ENCODE measurements at regions not wholly inside any gene's neighbourhood (a gene's known extent, or its start where the extent isn't known, plus 50 kb on each side); places are given as distances from the start of the nearest gene placed in this dataset.

DNA sequence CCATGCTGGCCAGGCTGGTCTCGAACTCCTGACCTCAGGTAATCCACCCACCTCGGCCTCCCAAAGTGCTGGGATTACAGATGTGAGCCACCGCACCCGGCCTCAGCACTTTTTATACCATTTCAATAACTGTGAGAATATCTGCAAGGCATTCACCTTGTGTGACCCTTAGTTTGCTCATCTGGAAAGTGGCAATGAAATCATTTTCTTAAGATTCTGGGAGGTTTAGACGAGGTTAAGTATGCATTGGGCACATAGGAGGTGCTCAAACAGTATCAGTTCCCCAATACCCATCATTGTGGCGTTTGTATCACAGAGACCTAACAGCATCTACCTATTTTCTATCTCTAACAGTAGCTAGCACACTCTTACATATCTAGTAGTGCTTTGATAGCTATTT lies 481.9 kb upstream of the ERCC4 start:
- Histone ChIP-seq H3K4me1 (no peaks in the 10 kb centered on the region), H3K36me3 (replicated peaks in 1 of 2; ENCODE audit: insufficient read depth in 1 of 2, low read depth in 2 of 2) (no peaks in the 10 kb centered on the region), H3K4me3 (no peak overlapping the region), H3K27ac (no peak overlapping the region), H3K27me3 (no peaks in the 10 kb centered on the region), H3K9me3 (no peaks in the 10 kb centered on the region)
- 54 to 63% methylated on average over 6 of the region's 6 CpGs for WGBS, 2 donors
- no peak for DNase-seq
- intact Hi-C loops (cut with DNase I): no loop called here
- TF ChIP-seq, protein P1, sequence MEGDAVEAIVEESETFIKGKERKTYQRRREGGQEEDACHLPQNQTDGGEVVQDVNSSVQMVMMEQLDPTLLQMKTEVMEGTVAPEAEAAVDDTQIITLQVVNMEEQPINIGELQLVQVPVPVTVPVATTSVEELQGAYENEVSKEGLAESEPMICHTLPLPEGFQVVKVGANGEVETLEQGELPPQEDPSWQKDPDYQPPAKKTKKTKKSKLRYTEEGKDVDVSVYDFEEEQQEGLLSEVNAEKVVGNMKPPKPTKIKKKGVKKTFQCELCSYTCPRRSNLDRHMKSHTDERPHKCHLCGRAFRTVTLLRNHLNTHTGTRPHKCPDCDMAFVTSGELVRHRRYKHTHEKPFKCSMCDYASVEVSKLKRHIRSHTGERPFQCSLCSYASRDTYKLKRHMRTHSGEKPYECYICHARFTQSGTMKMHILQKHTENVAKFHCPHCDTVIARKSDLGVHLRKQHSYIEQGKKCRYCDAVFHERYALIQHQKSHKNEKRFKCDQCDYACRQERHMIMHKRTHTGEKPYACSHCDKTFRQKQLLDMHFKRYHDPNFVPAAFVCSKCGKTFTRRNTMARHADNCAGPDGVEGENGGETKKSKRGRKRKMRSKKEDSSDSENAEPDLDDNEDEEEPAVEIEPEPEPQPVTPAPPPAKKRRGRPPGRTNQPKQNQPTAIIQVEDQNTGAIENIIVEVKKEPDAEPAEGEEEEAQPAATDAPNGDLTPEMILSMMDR (IDR thresholded peaks at IDR 0.05): no peak
- ATAC-seq: no peak

DNA sequence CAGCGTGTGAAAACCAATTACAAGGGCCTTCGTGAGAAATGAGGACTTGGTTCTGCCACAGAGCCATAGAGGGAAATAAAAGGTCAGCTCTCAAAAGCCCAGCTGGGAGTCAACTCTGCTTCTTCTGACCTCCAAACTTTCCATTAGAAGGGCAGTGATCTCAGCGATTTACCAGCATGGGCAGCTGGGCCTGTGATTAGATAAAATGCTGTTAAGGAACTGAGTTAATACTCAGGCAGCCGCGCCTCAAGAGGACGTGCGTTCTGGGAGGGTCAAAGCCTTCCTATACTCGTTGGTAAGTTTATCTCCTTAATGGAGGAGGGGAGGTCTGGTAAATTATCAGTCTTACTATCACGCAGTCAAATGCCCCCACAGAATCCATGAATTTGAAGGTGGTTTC lies 480.2 kb upstream of the ERCC4 start:
- no peak overlapping the region for H3K27ac ChIP-seq
- ATAC-seq (no peak), DNase-seq (no peak)
- H3K36me3 ChIP-seq (replicated peaks in 1 of 2; ENCODE audit: insufficient read depth in 1 of 2, low read depth in 2 of 2): no peaks in the 10 kb centered on the region
- no peaks in the 10 kb centered on the region for H3K9me3 ChIP-seq
- no peaks in the 10 kb centered on the region for H3K27me3 ChIP-seq
- intact Hi-C loops (cut with DNase I): no loop called here
- WGBS, 2 donors: 56 to 70% methylated on average over 9 of the region's 9 CpGs
- H3K4me1 ChIP-seq: no peaks in the 10 kb centered on the region
- TF ChIP-seq POLR2A (IDR thresholded peaks at IDR 0.05): no peak
- H3K4me3 ChIP-seq: no peak overlapping the region

DNA sequence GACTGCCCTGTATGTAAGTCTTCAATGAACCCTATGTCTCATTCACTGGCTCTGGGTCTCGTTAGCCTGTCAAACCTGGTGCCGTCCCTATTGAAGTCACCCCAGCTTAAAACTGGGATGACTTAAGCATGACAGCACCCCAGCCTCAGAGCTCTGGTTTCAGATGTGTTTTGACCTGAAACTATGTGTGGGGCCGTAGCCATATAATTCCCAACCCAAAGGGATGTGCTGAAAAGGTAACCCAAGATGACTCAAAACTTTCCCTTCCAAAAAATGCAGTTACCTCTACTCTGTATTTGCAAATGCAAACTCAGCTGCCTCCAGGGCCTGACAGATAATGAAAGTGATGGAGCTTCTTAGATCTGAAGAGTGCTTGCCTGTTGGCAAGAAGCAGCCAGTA lies 478.3 kb upstream of the ERCC4 start:
- Histone ChIP-seq H3K4me3 (no peak overlapping the region), H3K27me3 (no peaks in the 10 kb centered on the region), H3K9me3 (no peaks in the 10 kb centered on the region), H3K4me1 (no peaks in the 10 kb centered on the region), H3K27ac (no peak overlapping the region), H3K36me3 (replicated peaks in 1 of 2; ENCODE audit: insufficient read depth in 1 of 2, low read depth in 2 of 2) (no peaks in the 10 kb centered on the region)
- intact Hi-C loops (cut with DNase I): no loop called here
- no peak for TF ChIP-seq POLR2A (IDR thresholded peaks at IDR 0.05)
- TF ChIP-seq, protein P1 (IDR thresholded peaks at IDR 0.05): no peak
- ATAC-seq (no peak), DNase-seq (no peak)
- WGBS, 2 donors: 64 to 74% methylated on average over 3 of the region's 3 CpGs

DNA sequence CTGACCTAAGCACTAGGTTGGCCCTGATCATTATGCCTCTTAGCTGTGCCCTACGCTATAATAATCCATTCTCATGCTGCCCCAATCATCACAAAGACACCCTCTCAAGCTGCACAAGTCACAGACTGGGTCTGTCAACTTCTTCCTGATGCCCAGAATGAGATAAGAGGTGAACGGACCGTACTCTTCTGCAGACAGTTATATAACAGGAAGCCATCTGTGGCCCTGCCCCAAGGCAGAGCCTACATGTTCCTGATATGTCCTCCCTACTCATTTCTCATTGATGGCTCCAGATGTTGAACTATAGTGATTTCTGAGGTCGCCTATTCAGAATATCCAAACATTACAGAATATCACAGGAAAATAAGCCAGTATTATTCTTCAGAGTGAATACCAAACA lies 471.6 kb upstream of the ERCC4 start:
- DNase-seq (no peak), ATAC-seq (no peak)
- no peak for TF ChIP-seq POLR2A (IDR thresholded peaks at IDR 0.05)
- TF ChIP-seq, protein P1 (IDR thresholded peaks at IDR 0.05): no peak
- intact Hi-C loops (cut with DNase I): no loop called here
- Histone ChIP-seq H3K9me3 (no peaks in the 10 kb centered on the region), H3K27me3 (no peaks in the 10 kb centered on the region), H3K4me3 (no peak overlapping the region), H3K4me1 (peaks cover 7% of the 10 kb centered on the region), H3K27ac (no peak overlapping the region), H3K36me3 (replicated peaks in 1 of 2; ENCODE audit: insufficient read depth in 1 of 2, low read depth in 2 of 2) (no peaks in the 10 kb centered on the region)
- 37 to 64% methylated on average over 4 of the region's 4 CpGs for WGBS, 2 donors

DNA sequence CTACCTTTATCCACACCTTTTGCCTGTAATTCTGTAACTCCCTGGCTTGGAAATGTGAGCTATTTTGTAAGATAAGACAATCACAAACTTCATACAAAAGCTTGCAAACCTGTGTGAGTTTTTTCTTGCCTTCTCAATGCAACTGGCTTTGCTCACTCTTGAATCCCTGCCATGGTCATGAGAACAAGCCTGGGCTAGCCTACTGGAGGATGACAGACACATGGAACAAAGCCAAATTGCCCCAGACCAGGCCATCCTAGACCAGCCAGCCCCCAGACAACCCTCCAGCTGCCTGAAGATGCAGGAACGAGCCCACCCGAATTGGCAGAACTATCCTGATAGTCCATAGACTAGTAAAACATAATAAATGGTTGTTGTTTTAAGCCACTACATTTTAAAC lies 466.6 kb upstream of the ERCC4 start:
- Histone ChIP-seq H3K36me3 (replicated peaks in 1 of 2; ENCODE audit: insufficient read depth in 1 of 2, low read depth in 2 of 2) (no peaks in the 10 kb centered on the region), H3K9me3 (no peaks in the 10 kb centered on the region), H3K27me3 (no peaks in the 10 kb centered on the region), H3K4me1 (peaks cover 9% of the 10 kb centered on the region), H3K27ac (no peak overlapping the region), H3K4me3 (no peak overlapping the region)
- 41 to 60% methylated on average over 2 of the region's 2 CpGs for WGBS, 2 donors
- DNase-seq (peak; percentile 5 to 54 (median 24)), ATAC-seq (no peak)
- TF ChIP-seq, protein P1 (IDR thresholded peaks at IDR 0.05): no peak
- no peak for TF ChIP-seq POLR2A (IDR thresholded peaks at IDR 0.05)
- intact Hi-C loops (cut with DNase I): loop anchor here (10.0 kb wide), 1 partner anchor 559 kb away; no protein-coding TSS in a partner anchor
